ENCODE measurements at regions not wholly inside any gene's neighbourhood (a gene's known extent, or its start where the extent isn't known, plus 50 kb on each side); places are given as distances from the start of the nearest gene placed in this dataset.

DNA sequence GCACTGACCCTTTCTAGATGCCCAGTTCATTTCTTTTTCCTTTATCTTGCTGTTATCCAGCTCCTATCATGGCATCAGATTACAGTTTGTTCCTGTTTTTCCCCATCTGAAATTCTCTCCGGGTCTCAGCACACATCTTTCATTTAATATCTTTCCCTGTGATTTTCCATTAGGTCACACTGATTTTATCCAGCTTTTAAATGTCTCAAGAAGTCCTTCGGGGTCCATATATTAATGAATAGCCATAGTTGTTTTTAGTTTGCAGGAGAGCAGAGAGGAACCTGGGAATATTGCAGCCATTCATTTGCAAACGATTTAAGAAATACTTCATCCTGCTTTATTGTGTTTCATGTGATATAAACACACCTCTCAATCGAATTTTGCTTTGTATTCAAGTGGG is 374.2 kb downstream of the TDRD15 start:
- intact Hi-C loops (cut with micrococcal nuclease) = no loop called here
- ATAC-seq (no peak), DNase-seq (no peak)
- Histone ChIP-seq H3K27ac (ENCODE audit: low read length) (no peak overlapping the region), H3K36me3 (ENCODE audit: control insufficient read depth, insufficient read depth, low read length) (no peaks in the 10 kb centered on the region), H3K4me1 (ENCODE audit: control insufficient read depth, insufficient read depth, low read length) (no peaks in the 10 kb centered on the region), H3K4me3 (ENCODE audit: low read length) (no peak overlapping the region), H3K9me3 (ENCODE audit: control insufficient read depth, insufficient read depth, low read length) (peaks cover 4% of the 10 kb centered on the region), H3K27me3 (ENCODE audit: control insufficient read depth, insufficient read depth, low read length) (no peaks in the 10 kb centered on the region)
- TF ChIP-seq CTCF (IDR thresholded peaks at IDR 0.05) = no peak
- Mint-ChIP-seq H3K27ac (no peak overlapping the region), H3K4me1 (no peaks in the 10 kb centered on the region), H3K9me3 (peaks cover 9 to 14% of the 10 kb centered on the region in 2 donors), H3K27me3 (ENCODE audit: low read depth in 2 of 2) (no peaks in the 10 kb centered on the region), H3K4me3 (no peak overlapping the region), H3K36me3 (no peaks in the 10 kb centered on the region)
- 74% methylated on average over 1 of the region's 4 CpGs for WGBS (ENCODE audit: insufficient coverage)

- H3K36me3 ChIP-seq (ENCODE audit: control insufficient read depth, insufficient read depth, low read length) = no peaks in the 10 kb centered on the region
- no peaks in the 10 kb centered on the region for H3K4me1 Mint-ChIP-seq
- no peak overlapping the region for H3K4me3 ChIP-seq (ENCODE audit: low read length)
- no peaks in the 10 kb centered on the region for H3K27me3 ChIP-seq (ENCODE audit: control insufficient read depth, insufficient read depth, low read length)
- no peaks in the 10 kb centered on the region for H3K27me3 Mint-ChIP-seq (ENCODE audit: low read depth in 2 of 2)
- no peak overlapping the region for H3K27ac Mint-ChIP-seq
- peaks cover 12 to 17% of the 10 kb centered on the region in 2 donors for H3K9me3 Mint-ChIP-seq
- no peaks in the 10 kb centered on the region for H3K4me1 ChIP-seq (ENCODE audit: control insufficient read depth, insufficient read depth, low read length)
- no peak for TF ChIP-seq CTCF (IDR thresholded peaks at IDR 0.05)
- ATAC-seq (no peak), DNase-seq (no peak)
- intact Hi-C loops (cut with micrococcal nuclease) = no loop called here
- WGBS (ENCODE audit: insufficient coverage) = 90% methylated on average over 2 of the region's 4 CpGs
- H3K36me3 Mint-ChIP-seq = peaks cover 8% of the 10 kb centered on the region
- peaks cover 4% of the 10 kb centered on the region for H3K9me3 ChIP-seq (ENCODE audit: control insufficient read depth, insufficient read depth, low read length)
- no peak overlapping the region for H3K4me3 Mint-ChIP-seq
- H3K27ac ChIP-seq (ENCODE audit: low read length) = no peak overlapping the region
Observed at GRCh38 chr2:21500401-21500945, 376.7 kb downstream of the TDRD15 start.

DNA sequence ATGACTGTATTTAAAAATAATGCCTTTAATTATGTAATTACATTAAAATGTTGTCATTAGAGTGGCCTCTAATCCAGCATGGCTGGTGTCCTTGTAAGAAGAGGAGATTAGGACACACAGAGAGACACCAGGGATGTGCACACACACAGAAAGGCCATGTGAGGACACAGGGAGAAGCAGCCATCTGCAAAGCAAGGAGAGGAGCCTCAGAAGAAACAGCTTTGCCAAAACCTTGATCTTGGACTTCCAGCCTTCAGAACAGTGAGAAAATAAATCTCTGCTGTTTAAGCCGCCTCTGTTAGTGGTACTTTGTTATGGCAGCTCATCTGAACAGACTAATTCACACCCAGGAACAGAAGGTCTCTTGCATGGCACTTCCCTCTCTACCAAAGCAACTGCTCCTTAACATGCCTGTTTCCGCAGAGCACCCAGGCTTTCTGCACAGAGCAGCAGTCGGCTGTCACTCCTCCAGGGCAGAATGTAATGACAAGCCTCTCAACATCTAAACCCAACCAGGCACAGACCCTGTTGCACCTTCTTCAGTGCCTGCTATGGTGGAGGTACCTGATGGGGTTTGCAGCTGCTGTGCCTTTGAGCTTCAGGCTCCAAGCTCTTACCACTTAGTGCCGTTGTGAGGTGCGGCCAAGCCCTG is 377.7 kb downstream of the TDRD15 start:
- no peak overlapping the region for H3K27ac Mint-ChIP-seq
- no peak for TF ChIP-seq CTCF (IDR thresholded peaks at IDR 0.05)

GRCh38 chr2:21515903-21516302 is 392.1 kb downstream of the TDRD15 start:
- 92% methylated on average over 1 of the region's 1 CpG for WGBS (ENCODE audit: insufficient coverage)
- Mint-ChIP-seq H3K4me1 (no peaks in the 10 kb centered on the region), H3K4me3 (no peak overlapping the region), H3K27me3 (ENCODE audit: low read depth in 2 of 2) (no peaks in the 10 kb centered on the region), H3K27ac (no peak overlapping the region), H3K9me3 (peaks cover 2 to 14% of the 10 kb centered on the region in 2 donors), H3K36me3 (no peaks in the 10 kb centered on the region)
- no peaks in the 10 kb centered on the region for H3K36me3 ChIP-seq (ENCODE audit: control insufficient read depth, insufficient read depth, low read length)
- H3K27ac ChIP-seq (ENCODE audit: low read length) = no peak overlapping the region
- no peaks in the 10 kb centered on the region for H3K9me3 ChIP-seq (ENCODE audit: control insufficient read depth, insufficient read depth, low read length)
- no peak overlapping the region for H3K4me3 ChIP-seq (ENCODE audit: low read length)
- H3K27me3 ChIP-seq (ENCODE audit: control insufficient read depth, insufficient read depth, low read length) = no peaks in the 10 kb centered on the region
- intact Hi-C loops (cut with micrococcal nuclease) = no loop called here
- ATAC-seq (no peak), DNase-seq (no peak)
- no peak for TF ChIP-seq CTCF (IDR thresholded peaks at IDR 0.05)
- no peaks in the 10 kb centered on the region for H3K4me1 ChIP-seq (ENCODE audit: control insufficient read depth, insufficient read depth, low read length)

More for the DNA sequence above, 377.7 kb downstream of the TDRD15 start:
- Mint-ChIP-seq H3K27me3 (ENCODE audit: low read depth in 2 of 2) (no peaks in the 10 kb centered on the region), H3K4me1 (no peaks in the 10 kb centered on the region), H3K9me3 (peaks cover 9 to 17% of the 10 kb centered on the region in 2 donors), H3K36me3 (peaks cover 8% of the 10 kb centered on the region), H3K4me3 (no peak overlapping the region)
- whole genome bisulfite sequencing (ENCODE audit: insufficient coverage) = 77% methylated on average over 5 of the region's 5 CpGs
- Histone ChIP-seq H3K9me3 (ENCODE audit: control insufficient read depth, insufficient read depth, low read length) (peaks cover 4% of the 10 kb centered on the region), H3K4me3 (ENCODE audit: low read length) (no peak overlapping the region), H3K4me1 (ENCODE audit: control insufficient read depth, insufficient read depth, low read length) (no peaks in the 10 kb centered on the region), H3K27ac (ENCODE audit: low read length) (no peak overlapping the region), H3K27me3 (ENCODE audit: control insufficient read depth, insufficient read depth, low read length) (no peaks in the 10 kb centered on the region), H3K36me3 (ENCODE audit: control insufficient read depth, insufficient read depth, low read length) (no peaks in the 10 kb centered on the region)
- no peak for DNase-seq
- no peak for ATAC-seq
- intact Hi-C loops (cut with micrococcal nuclease) = no loop called here
